A549 (cell line): ENCODE measurements at regions not wholly inside any gene's neighbourhood (a gene's known extent, or its start where the extent isn't known, plus 50 kb on each side); places are given as distances from the start of the nearest gene placed in this dataset.

Experiments
- CTCF ChIP-seq: fragments of >200 bp; sonication (Bioruptor Twin); formaldehyde crosslinking; IDR thresholded peaks from 3 replicates; pipeline ENCODE4 v1.5.1; 2016
- EHMT2 ChIP-seq: fragments of 200-600 bp; sonication (generic); IDR thresholded peaks from 2 replicates; pipeline ENCODE4 v1.6.1; 2016; ENCODE audit warnings: antibody characterized with exemption, low read depth, mild to moderate bottlenecking, moderate library complexity
- EP300 ChIP-seq, 2 experiments: fragments of >200 bp; sonication (Bioruptor Twin); formaldehyde crosslinking; IDR thresholded peaks; 2 replicates in 1 of 2; 3 replicates in 1 of 2; pipeline ENCODE4 v1.6.1; 2016 to 2017
- JUN ChIP-seq, 2 experiments: fragments of >200 bp; sonication (Bioruptor Twin); formaldehyde crosslinking; IDR thresholded peaks; 2 replicates in 1 of 2; 3 replicates in 1 of 2; pipeline ENCODE4 v1.6.1; 2016 to 2017
- POLR2A ChIP-seq: IDR thresholded peaks from 2 replicates; pipeline ENCODE4 v1.6.1; 2012; ENCODE audit warnings: mild to moderate bottlenecking, low read length
- RAD21 ChIP-seq, 2 experiments: fragments of >200 bp in 1 of 2; sonication (Bioruptor Twin) in 1 of 2; formaldehyde crosslinking in 1 of 2; IDR thresholded peaks in 1 of 2; conservative IDR thresholded peaks in 1 of 2; 2 replicates in 1 of 2; 3 replicates in 1 of 2; pipeline ENCODE4 v1.6.1; 2012 to 2018; ENCODE audit warnings: inconsistent platforms in 1 of 2

GRCh38 chr12:89873745-89874144, 165.1 kb upstream of the ATP2B1 start:
- no peak for TF ChIP-seq EHMT2
- TF ChIP-seq CTCF, result no peak
- TF ChIP-seq RAD21 (conservative IDR thresholded peaks at IDR 0.05 in 1 of 2, IDR thresholded peaks at IDR 0.05 in 1 of 2), result no peak
- no peak for TF ChIP-seq POLR2A
- TF ChIP-seq EP300 (IDR thresholded peaks at IDR 0.05), result no peak
- no peak for TF ChIP-seq JUN (IDR thresholded peaks at IDR 0.05)
